GM18517 (cell line): ENCODE measurements at regions not wholly inside any gene's neighbourhood (a gene's known extent, or its start where the extent isn't known, plus 50 kb on each side); places are given as distances from the start of the nearest gene placed in this dataset.

Experiments
- ATAC-seq: cut with Tn5 transposase; IDR thresholded peaks from one replicate; pipeline ENCODE4 v1.9.1; 2021; ENCODE audit warnings: mild to moderate bottlenecking, moderate library complexity; ENCODE audit not compliant: unreplicated experiment

- no peak for ATAC-seq
Observed at GRCh38 chr4:34766935-34767334, 1477.4 kb downstream of the ARAP2 start.

- ATAC-seq: no peak
Observed at GRCh38 chr4:34767407-34767806, 1476.9 kb downstream of the ARAP2 start.

- ATAC-seq: no peak
Observed at GRCh38 chr4:34771632-34772031, 1472.7 kb downstream of the ARAP2 start.

GRCh38 chr4:34790131-34790530 lies 1454.2 kb downstream of the ARAP2 start:
- no peak for ATAC-seq

GRCh38 chr4:34791209-34791608 lies 1453.1 kb downstream of the ARAP2 start:
- no peak for ATAC-seq

- no peak for ATAC-seq
Observed at GRCh38 chr4:34800953-34801352, 1443.4 kb downstream of the ARAP2 start.

GRCh38 chr4:34814266-34814665 lies 1430.0 kb downstream of the ARAP2 start:
- no peak for ATAC-seq

- ATAC-seq: no peak
Observed at GRCh38 chr4:34824515-34824914, 1419.8 kb downstream of the ARAP2 start.

- ATAC-seq: no peak
Observed at GRCh38 chr4:34826660-34827059, 1417.7 kb downstream of the ARAP2 start.

- ATAC-seq: no peak
Observed at GRCh38 chr4:34845926-34846325, 1398.4 kb downstream of the ARAP2 start.

GRCh38 chr4:34850421-34850820 lies 1393.9 kb downstream of the ARAP2 start:
- no peak for ATAC-seq

- no peak for ATAC-seq
Observed at GRCh38 chr4:34850968-34851367, 1393.3 kb downstream of the ARAP2 start.

GRCh38 chr4:34851411-34851810 lies 1392.9 kb downstream of the ARAP2 start:
- no peak for ATAC-seq

GRCh38 chr4:34854451-34854850 lies 1389.9 kb downstream of the ARAP2 start:
- no peak for ATAC-seq

GRCh38 chr4:34861666-34862065 lies 1382.6 kb downstream of the ARAP2 start:
- ATAC-seq: no peak

GRCh38 chr4:34878961-34879360 lies 1365.4 kb downstream of the ARAP2 start:
- no peak for ATAC-seq

- no peak for ATAC-seq
Observed at GRCh38 chr4:34880246-34880645, 1364.1 kb downstream of the ARAP2 start.

GRCh38 chr4:34891892-34892291 lies 1352.4 kb downstream of the ARAP2 start:
- no peak for ATAC-seq

GRCh38 chr4:34893382-34893781 lies 1350.9 kb downstream of the ARAP2 start:
- ATAC-seq: no peak

- ATAC-seq: no peak
Observed at GRCh38 chr4:34920032-34920431, 1324.3 kb downstream of the ARAP2 start.

- ATAC-seq: no peak
Observed at GRCh38 chr4:34921391-34921790, 1322.9 kb downstream of the ARAP2 start.

- no peak for ATAC-seq
Observed at GRCh38 chr4:34922325-34922724, 1322.0 kb downstream of the ARAP2 start.

GRCh38 chr4:34932591-34932990 lies 1311.7 kb downstream of the ARAP2 start:
- no peak for ATAC-seq

GRCh38 chr4:34935739-34936138 lies 1308.6 kb downstream of the ARAP2 start:
- no peak for ATAC-seq
